Body of pancreas (tissue), 4 donors: ENCODE measurements at regions not wholly inside any gene's neighbourhood (a gene's known extent, or its start where the extent isn't known, plus 50 kb on each side); places are given as distances from the start of the nearest gene placed in this dataset.

Experiments used
- CTCF ChIP-seq, 7 experiments: fragments of 450-650 bp in 4 of 7; fragments of 200-600 bp in 3 of 7; sonication (generic) in 3 of 7; IDR thresholded peaks; one replicate each; pipeline ENCODE4 v1.5.1; 2016 to 2019; ENCODE audit warnings: antibody characterized with exemption in 7 of 7
- POLR2A ChIP-seq, 3 donors: fragments of 450-650 bp; IDR thresholded peaks; one replicate each; pipeline ENCODE4 v1.6.1; 2016; ENCODE audit warnings: antibody characterized with exemption in 3 of 3, mild to moderate bottlenecking in 2 of 3

- TF ChIP-seq POLR2A (IDR thresholded peaks at IDR 0.05) = no peak
- no peak for TF ChIP-seq CTCF (IDR thresholded peaks at IDR 0.05)
Measured at GRCh38 chr6:54057058-54057457, 54.2 kb upstream of the MLIP start.
